ENCODE measurements at regions not wholly inside any gene's neighbourhood (a gene's known extent, or its start where the extent isn't known, plus 50 kb on each side); places are given as distances from the start of the nearest gene placed in this dataset.

GRCh38 chr1:239297910-239298309, 88.5 kb upstream of the CHRM3 start:
- TF ChIP-seq, protein P1, sequence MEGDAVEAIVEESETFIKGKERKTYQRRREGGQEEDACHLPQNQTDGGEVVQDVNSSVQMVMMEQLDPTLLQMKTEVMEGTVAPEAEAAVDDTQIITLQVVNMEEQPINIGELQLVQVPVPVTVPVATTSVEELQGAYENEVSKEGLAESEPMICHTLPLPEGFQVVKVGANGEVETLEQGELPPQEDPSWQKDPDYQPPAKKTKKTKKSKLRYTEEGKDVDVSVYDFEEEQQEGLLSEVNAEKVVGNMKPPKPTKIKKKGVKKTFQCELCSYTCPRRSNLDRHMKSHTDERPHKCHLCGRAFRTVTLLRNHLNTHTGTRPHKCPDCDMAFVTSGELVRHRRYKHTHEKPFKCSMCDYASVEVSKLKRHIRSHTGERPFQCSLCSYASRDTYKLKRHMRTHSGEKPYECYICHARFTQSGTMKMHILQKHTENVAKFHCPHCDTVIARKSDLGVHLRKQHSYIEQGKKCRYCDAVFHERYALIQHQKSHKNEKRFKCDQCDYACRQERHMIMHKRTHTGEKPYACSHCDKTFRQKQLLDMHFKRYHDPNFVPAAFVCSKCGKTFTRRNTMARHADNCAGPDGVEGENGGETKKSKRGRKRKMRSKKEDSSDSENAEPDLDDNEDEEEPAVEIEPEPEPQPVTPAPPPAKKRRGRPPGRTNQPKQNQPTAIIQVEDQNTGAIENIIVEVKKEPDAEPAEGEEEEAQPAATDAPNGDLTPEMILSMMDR (IDR thresholded peaks at IDR 0.05; ENCODE audit: insufficient read depth, low read length, poor library complexity, severe bottlenecking), result no peak
- no peak for TF ChIP-seq EZH2phosphoT487 (conservative IDR thresholded peaks at IDR 0.05; ENCODE audit: low read length)
